HG03103 (cell line): ENCODE measurements at regions not wholly inside any gene's neighbourhood (a gene's known extent, or its start where the extent isn't known, plus 50 kb on each side); places are given as distances from the start of the nearest gene placed in this dataset.
A peak's percentile ranks its signal among the peaks of the same experiment; 100 is the strongest.
"Not testable (repeated sequence)": the region's sequence is repeated elsewhere in the genome, so short reads cannot be mapped to it uniquely, and the experiment has no call there.

Source experiments
- ATAC-seq: cut with Tn5 transposase; IDR thresholded peaks from one replicate; pipeline ENCODE4 v1.9.1; 2021; ENCODE audit warnings: low read depth; ENCODE audit not compliant: unreplicated experiment

GRCh38 chr1:144031550-144031949 lies 59.8 kb upstream of the FAM72C start:
- not testable (repeated sequence) for ATAC-seq

GRCh38 chr1:144026022-144026421 lies 54.2 kb upstream of the FAM72C start:
- ATAC-seq = peak; percentile 82

- ATAC-seq = not testable (repeated sequence)
Measured at GRCh38 chr1:144021690-144022384, 50.1 kb upstream of the FAM72C start.
